Activated T-cell treated with anti-CD3 and anti-CD28 coated beads, Interleukin-2, amount 50 U/mL, for 24 hours (primary cell): ENCODE measurements at regions not wholly inside any gene's neighbourhood (a gene's known extent, or its start where the extent isn't known, plus 50 kb on each side); places are given as distances from the start of the nearest gene placed in this dataset.
A peak's percentile ranks its signal among the peaks of the same experiment; 100 is the strongest.
"Not testable (repeated sequence)": the region's sequence is repeated elsewhere in the genome, so short reads cannot be mapped to it uniquely, and the experiment has no call there.

ENCODE experiments used
- DNase-seq: peaks from one replicate; pipeline ENCODE4 v3.0.0-alpha.2; 2020
- H3K27ac Mint-ChIP-seq: 2 replicates; pipeline ENCODE4 v1.8.0; 2020; ENCODE audit warnings: mild to moderate bottlenecking, mixed read lengths
- H3K27me3 Mint-ChIP-seq: 2 replicates; pipeline ENCODE4 v1.8.0; 2020; ENCODE audit warnings: mixed read lengths
- H3K36me3 Mint-ChIP-seq: 2 replicates; pipeline ENCODE4 v1.8.0; 2020; ENCODE audit warnings: low read depth, mixed read lengths
- H3K4me1 Mint-ChIP-seq: 2 replicates; pipeline ENCODE4 v1.8.0; 2020; ENCODE audit warnings: low read depth, mixed read lengths
- H3K4me3 Mint-ChIP-seq: 2 replicates; pipeline ENCODE4 v1.8.0; 2020; ENCODE audit warnings: mild to moderate bottlenecking, moderate library complexity, mixed read lengths
- H3K9me3 Mint-ChIP-seq: 2 replicates; pipeline ENCODE4 v1.8.0; 2020; ENCODE audit warnings: mixed read lengths

DNA sequence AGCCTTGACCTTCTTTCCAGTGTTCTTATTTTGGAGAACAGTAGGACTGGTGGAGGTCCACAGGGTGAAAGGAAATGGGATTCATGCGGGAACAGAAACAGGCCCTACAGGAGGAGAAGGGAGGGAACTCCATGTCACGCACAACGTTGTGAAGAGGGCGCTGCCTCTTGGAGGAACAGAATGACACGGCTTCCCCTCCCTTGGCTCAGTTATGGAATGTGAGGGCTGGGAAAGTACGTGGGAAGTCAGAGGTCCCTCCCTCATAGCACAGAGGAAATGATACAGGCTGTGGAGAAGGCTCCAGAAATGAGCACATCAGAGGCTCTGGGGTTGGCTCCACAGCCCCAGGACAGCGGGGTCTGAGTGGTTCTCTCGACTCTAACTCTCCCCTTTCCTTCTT, 125.3 kb upstream of the SIMC1 start:
- not testable (repeated sequence) for H3K4me1 Mint-ChIP-seq, H3K9me3 Mint-ChIP-seq, H3K27me3 Mint-ChIP-seq, H3K36me3 Mint-ChIP-seq, H3K4me3 Mint-ChIP-seq, H3K27ac Mint-ChIP-seq, DNase-seq

GRCh38 chr5:176113673-176114335, 124.4 kb upstream of the SIMC1 start:
- H3K4me3 Mint-ChIP-seq, H3K36me3 Mint-ChIP-seq, H3K4me1 Mint-ChIP-seq, H3K27ac Mint-ChIP-seq, H3K9me3 Mint-ChIP-seq, DNase-seq, H3K27me3 Mint-ChIP-seq: not testable (repeated sequence)

- not testable (repeated sequence) for H3K36me3 Mint-ChIP-seq, H3K27ac Mint-ChIP-seq, H3K4me3 Mint-ChIP-seq, H3K4me1 Mint-ChIP-seq, H3K27me3 Mint-ChIP-seq, H3K9me3 Mint-ChIP-seq, DNase-seq
Observed at GRCh38 chr5:176114825-176115224, 123.4 kb upstream of the SIMC1 start.

GRCh38 chr5:176117699-176118238, 120.5 kb upstream of the SIMC1 start:
- not testable (repeated sequence) for DNase-seq, H3K4me1 Mint-ChIP-seq, H3K36me3 Mint-ChIP-seq, H3K4me3 Mint-ChIP-seq, H3K27me3 Mint-ChIP-seq, H3K27ac Mint-ChIP-seq, H3K9me3 Mint-ChIP-seq

GRCh38 chr5:176122361-176122760, 115.9 kb upstream of the SIMC1 start:
- H3K4me1 Mint-ChIP-seq, H3K9me3 Mint-ChIP-seq, H3K27ac Mint-ChIP-seq, H3K27me3 Mint-ChIP-seq, H3K36me3 Mint-ChIP-seq, DNase-seq, H3K4me3 Mint-ChIP-seq: not testable (repeated sequence)

GRCh38 chr5:176124120-176124519, 114.1 kb upstream of the SIMC1 start:
- H3K27ac Mint-ChIP-seq, DNase-seq, H3K4me1 Mint-ChIP-seq, H3K36me3 Mint-ChIP-seq, H3K27me3 Mint-ChIP-seq, H3K9me3 Mint-ChIP-seq, H3K4me3 Mint-ChIP-seq: not testable (repeated sequence)

- Mint-ChIP-seq H3K27me3 (peaks cover 26% of the 10 kb centered on the region), H3K9me3 (no peaks in the 10 kb centered on the region), H3K4me1 (peaks cover 19% of the 10 kb centered on the region), H3K4me3 (no peak overlapping the region), H3K27ac (no peak overlapping the region), H3K36me3 (no peaks in the 10 kb centered on the region)
- no peak for DNase-seq
Observed at GRCh38 chr5:176131771-176132170, 106.5 kb upstream of the SIMC1 start.

DNA sequence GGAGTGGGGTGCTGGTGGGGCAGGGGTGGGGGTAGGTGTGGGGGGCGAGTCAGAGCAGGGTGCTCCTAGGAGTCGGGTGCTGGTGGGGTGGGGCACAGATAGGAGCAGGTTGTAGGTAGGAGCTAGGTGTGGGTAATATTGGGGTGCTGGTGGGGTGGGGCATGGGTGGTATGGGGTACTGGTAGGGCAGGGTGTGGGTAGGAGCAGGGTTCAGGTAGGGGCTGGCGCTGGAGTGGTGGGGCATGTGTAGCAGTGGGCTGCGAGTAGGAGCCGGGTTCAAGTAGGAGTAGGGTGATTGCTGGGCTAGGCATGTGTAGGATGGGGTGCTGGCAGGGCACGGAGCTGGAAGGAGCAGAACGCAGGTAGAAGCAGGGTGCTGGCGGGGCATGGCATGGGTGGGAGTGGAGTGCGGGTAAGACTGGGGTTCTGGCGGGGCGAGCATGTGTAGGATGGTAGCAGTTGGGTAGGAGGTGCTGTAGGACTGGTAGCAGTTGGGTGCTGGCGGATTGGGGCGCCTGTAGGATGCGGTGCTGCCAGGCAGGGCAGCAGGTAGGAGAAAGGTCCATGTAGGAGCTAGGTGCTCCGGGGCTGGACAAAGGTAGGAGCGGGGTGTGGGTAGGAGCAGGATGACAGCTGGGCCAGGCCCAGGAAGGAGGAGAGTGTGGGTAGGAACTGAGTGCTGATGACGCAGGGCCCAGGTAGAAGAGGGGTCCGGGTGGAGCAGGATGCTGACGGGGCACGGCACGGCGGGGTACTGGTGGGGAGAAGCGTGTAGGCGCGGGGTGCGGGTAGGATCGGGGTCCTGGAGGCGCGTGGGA, 105.5 kb upstream of the SIMC1 start:
- H3K27ac Mint-ChIP-seq, result no peak overlapping the region
- H3K27me3 Mint-ChIP-seq, result peaks cover 26% of the 10 kb centered on the region

DNA sequence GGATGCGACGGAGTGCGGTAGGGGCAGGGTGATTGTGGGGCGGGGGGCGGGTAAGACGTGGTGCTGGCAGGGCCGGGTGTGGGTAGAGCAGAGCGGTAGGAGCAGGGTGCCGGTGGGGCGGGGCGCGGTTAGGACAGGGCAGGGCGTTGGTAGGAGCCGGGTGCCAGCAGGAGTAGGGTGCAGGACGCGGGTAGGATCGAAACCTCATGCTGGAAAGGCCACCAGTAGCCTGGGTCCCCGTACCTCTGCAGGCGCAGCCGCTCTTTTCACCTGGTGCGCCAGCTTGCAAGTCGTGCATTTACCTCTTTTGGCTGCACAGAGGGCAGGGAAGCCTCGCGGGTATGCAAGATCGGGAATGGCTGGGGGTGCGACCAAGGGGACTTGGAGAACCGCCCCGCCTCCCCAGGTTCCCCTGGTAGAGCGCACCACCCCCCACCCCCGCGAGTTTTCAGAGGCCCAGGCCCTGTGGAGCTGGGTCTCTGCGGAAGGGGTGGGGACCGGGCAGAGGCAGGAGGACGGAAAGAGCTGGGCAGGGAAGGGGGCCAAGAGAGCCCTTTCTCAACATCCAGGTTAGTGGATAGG, 104.8 kb upstream of the SIMC1 start:
- H3K4me3 Mint-ChIP-seq, result peak overlapping the region; percentile 68
- H3K36me3 Mint-ChIP-seq, result no peaks in the 10 kb centered on the region
- peaks cover 19% of the 10 kb centered on the region for H3K4me1 Mint-ChIP-seq
- DNase-seq, result peak; percentile 50
- no peaks in the 10 kb centered on the region for H3K9me3 Mint-ChIP-seq
- H3K27ac Mint-ChIP-seq, result peak overlapping the region; percentile 11
- H3K27me3 Mint-ChIP-seq, result peaks cover 26% of the 10 kb centered on the region

More for the DNA sequence above, 105.5 kb upstream of the SIMC1 start:
- Mint-ChIP-seq H3K36me3 (no peaks in the 10 kb centered on the region), H3K4me3 (peak overlapping the region; percentile 68), H3K4me1 (peaks cover 19% of the 10 kb centered on the region), H3K9me3 (no peaks in the 10 kb centered on the region)
- DNase-seq, result peak; percentile 29

DNA sequence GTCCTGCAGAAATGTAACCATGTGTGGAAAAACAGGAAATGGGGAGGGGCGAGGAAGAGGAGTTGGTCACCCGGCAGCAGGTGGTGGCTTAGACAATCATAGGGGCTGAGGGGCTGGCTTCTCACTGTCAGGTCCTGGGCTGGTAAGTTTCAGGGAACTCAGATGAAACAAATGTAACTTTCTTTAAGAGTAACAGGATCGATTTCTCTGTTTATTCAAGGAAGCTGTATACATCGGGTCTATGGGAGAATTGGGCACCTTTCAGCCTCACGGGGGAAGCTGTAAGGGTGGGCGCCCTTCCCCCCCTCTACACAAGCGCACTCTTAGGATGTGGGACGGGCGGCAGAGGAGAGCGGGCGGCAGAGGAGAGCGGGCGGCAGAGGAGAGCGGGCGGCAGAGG, 104.3 kb upstream of the SIMC1 start:
- Mint-ChIP-seq H3K27me3 (peaks cover 26% of the 10 kb centered on the region), H3K4me3 (peak overlapping the region; percentile 68), H3K27ac (peak overlapping the region; percentile 11), H3K36me3 (no peaks in the 10 kb centered on the region), H3K4me1 (peaks cover 19% of the 10 kb centered on the region), H3K9me3 (no peaks in the 10 kb centered on the region)
- DNase-seq, result no peak

- Mint-ChIP-seq H3K4me3 (peak overlapping the region; percentile 68), H3K27me3 (peaks cover 28% of the 10 kb centered on the region), H3K4me1 (peaks cover 20% of the 10 kb centered on the region)
Observed at GRCh38 chr5:176134529-176135223, 103.5 kb upstream of the SIMC1 start.

DNA sequence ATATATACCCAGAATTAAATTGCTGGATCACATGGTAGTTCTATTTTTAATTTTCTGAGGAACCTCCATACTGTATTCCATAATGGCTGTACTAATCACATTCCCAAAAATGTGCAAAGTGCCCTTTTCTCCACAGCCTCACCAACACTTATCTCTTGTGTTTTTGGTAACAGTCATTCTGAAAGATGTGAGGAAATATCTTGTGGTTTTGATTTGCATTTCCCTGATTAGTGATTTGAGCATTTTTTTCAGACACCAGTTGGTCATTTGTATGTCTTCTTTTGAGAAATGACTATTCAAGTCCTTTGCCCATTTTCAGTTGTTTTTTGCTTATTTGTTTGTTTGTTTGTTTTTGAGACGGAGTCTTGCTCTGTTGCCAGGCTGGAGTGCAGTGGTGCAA, 98.1 kb upstream of the SIMC1 start:
- H3K4me1 Mint-ChIP-seq, result not testable (repeated sequence)
- peaks cover 20% of the 10 kb centered on the region for H3K27me3 Mint-ChIP-seq

More at GRCh38 chr5:176134529-176135223, 103.5 kb upstream of the SIMC1 start:
- no peak for DNase-seq
- Mint-ChIP-seq H3K36me3 (no peaks in the 10 kb centered on the region), H3K27ac (no peak overlapping the region), H3K9me3 (no peaks in the 10 kb centered on the region)

GRCh38 chr5:176144508-176144907, 93.7 kb upstream of the SIMC1 start:
- H3K27ac Mint-ChIP-seq, result no peak overlapping the region
- DNase-seq, result no peak
- H3K27me3 Mint-ChIP-seq, result peaks cover 25% of the 10 kb centered on the region
- peaks cover 8% of the 10 kb centered on the region for H3K4me1 Mint-ChIP-seq
- peaks cover 5% of the 10 kb centered on the region for H3K36me3 Mint-ChIP-seq
- peaks cover 12% of the 10 kb centered on the region for H3K9me3 Mint-ChIP-seq
- H3K4me3 Mint-ChIP-seq, result no peak overlapping the region

More for the DNA sequence above, 98.1 kb upstream of the SIMC1 start:
- not testable (repeated sequence) for H3K4me3 Mint-ChIP-seq, H3K27ac Mint-ChIP-seq, H3K36me3 Mint-ChIP-seq, DNase-seq
- H3K9me3 Mint-ChIP-seq, result peaks cover 12% of the 10 kb centered on the region

DNA sequence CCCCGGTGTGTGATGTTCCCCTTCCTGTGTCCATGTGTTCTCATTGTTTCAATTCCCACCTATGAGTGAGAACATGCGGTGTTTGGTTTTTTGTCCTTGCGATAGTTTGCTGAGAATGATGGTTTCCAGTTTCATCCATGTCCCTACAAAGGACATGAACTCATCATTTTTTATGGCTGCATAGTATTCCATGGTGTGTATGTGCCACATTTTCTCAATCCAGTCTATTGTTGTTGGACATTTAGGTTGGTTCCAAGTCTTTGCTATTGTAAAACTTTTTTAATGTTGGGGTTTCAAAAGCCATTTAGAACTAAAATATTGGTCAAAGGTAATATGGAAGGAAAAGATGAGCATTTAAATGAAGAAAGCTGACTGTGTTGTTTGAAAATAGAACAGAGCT, 88.3 kb upstream of the SIMC1 start:
- H3K36me3 Mint-ChIP-seq, H3K4me3 Mint-ChIP-seq, H3K9me3 Mint-ChIP-seq, H3K4me1 Mint-ChIP-seq, H3K27ac Mint-ChIP-seq, DNase-seq: not testable (repeated sequence)
- peaks cover 30% of the 10 kb centered on the region for H3K27me3 Mint-ChIP-seq
